NCI-H526 (cell line): ENCODE measurements at regions not wholly inside any gene's neighbourhood (a gene's known extent, or its start where the extent isn't known, plus 50 kb on each side); places are given as distances from the start of the nearest gene placed in this dataset.
"Not testable (repeated sequence)": the region's sequence is repeated elsewhere in the genome, so short reads cannot be mapped to it uniquely, and the experiment has no call there.

ENCODE experiments used
- DNase-seq, 2 experiments: peaks; one replicate each; lab custom pipeline; 2025; lab: John Stamatoyannopoulos, UW

- DNase-seq: no peak
Measured at GRCh38 chrX:129361576-129361975, 161.7 kb downstream of the SMARCA1 start.

- peak in 1 of 2 experiments; percentile 54 for DNase-seq
Measured at GRCh38 chrX:129360175-129360574, 163.1 kb downstream of the SMARCA1 start.

GRCh38 chrX:129359269-129359668 is 164.0 kb downstream of the SMARCA1 start:
- DNase-seq: no peak

GRCh38 chrX:129357428-129357827 is 165.9 kb downstream of the SMARCA1 start:
- not testable (repeated sequence) for DNase-seq

- no peak for DNase-seq
Measured at GRCh38 chrX:129347291-129347690, 176.0 kb downstream of the SMARCA1 start.

- no peak for DNase-seq
Measured at GRCh38 chrX:129346574-129346973, 176.7 kb downstream of the SMARCA1 start.

- DNase-seq: not testable (repeated sequence)
Measured at GRCh38 chrX:129337264-129337663, 186.0 kb downstream of the SMARCA1 start.

GRCh38 chrX:129323115-129323514 is 200.2 kb downstream of the SMARCA1 start:
- no peak for DNase-seq

- peak; percentile 1 to 5 for DNase-seq
Measured at GRCh38 chrX:129318375-129318774, 204.9 kb downstream of the SMARCA1 start.

GRCh38 chrX:129316461-129316860 is 206.8 kb downstream of the SMARCA1 start:
- DNase-seq: no peak

- DNase-seq: no peak
Measured at GRCh38 chrX:129310000-129310399, 213.3 kb downstream of the SMARCA1 start.

GRCh38 chrX:129262912-129263311 is 260.4 kb downstream of the SMARCA1 start:
- no peak for DNase-seq

- not testable (repeated sequence) for DNase-seq
Measured at GRCh38 chrX:129255516-129255915, 267.8 kb downstream of the SMARCA1 start.

- DNase-seq: no peak
Measured at GRCh38 chrX:129249563-129249962, 273.7 kb downstream of the SMARCA1 start.

- DNase-seq: no peak
Measured at GRCh38 chrX:129247642-129248041, 275.6 kb downstream of the SMARCA1 start.

GRCh38 chrX:129239371-129239770 is 283.9 kb downstream of the SMARCA1 start:
- DNase-seq: no peak

- no peak for DNase-seq
Measured at GRCh38 chrX:129238011-129238410, 285.3 kb downstream of the SMARCA1 start.

- DNase-seq: peak in 1 of 2 experiments; percentile 17
Measured at GRCh38 chrX:129235903-129236302, 287.4 kb downstream of the SMARCA1 start.

GRCh38 chrX:129233786-129234185 is 289.5 kb downstream of the SMARCA1 start:
- DNase-seq: no peak

- no peak for DNase-seq
Measured at GRCh38 chrX:129230850-129231512, 292.3 kb downstream of the SMARCA1 start.

GRCh38 chrX:129230168-129230567 is 293.1 kb downstream of the SMARCA1 start:
- no peak for DNase-seq

GRCh38 chrX:129227366-129227765 is 295.9 kb downstream of the SMARCA1 start:
- no peak for DNase-seq

- DNase-seq: no peak
Measured at GRCh38 chrX:129193357-129193756, 329.9 kb downstream of the SMARCA1 start.

- DNase-seq: peak in 1 of 2 experiments; percentile 1
Measured at GRCh38 chrX:129188231-129188630, 335.1 kb downstream of the SMARCA1 start.
